Right lung (tissue), 2 donors: ENCODE measurements at regions not wholly inside any gene's neighbourhood (a gene's known extent, or its start where the extent isn't known, plus 50 kb on each side); places are given as distances from the start of the nearest gene placed in this dataset.
"Not testable (repeated sequence)": the region's sequence is repeated elsewhere in the genome, so short reads cannot be mapped to it uniquely, and the experiment has no call there.

Experiments
- DNase-seq, 2 donors: peaks; one replicate each; pipeline ENCODE4 v3.0.0-alpha.2; 2013

GRCh38 chr18:70394672-70395071 lies 105.8 kb downstream of the SOCS6 start:
- DNase-seq = no peak

DNA sequence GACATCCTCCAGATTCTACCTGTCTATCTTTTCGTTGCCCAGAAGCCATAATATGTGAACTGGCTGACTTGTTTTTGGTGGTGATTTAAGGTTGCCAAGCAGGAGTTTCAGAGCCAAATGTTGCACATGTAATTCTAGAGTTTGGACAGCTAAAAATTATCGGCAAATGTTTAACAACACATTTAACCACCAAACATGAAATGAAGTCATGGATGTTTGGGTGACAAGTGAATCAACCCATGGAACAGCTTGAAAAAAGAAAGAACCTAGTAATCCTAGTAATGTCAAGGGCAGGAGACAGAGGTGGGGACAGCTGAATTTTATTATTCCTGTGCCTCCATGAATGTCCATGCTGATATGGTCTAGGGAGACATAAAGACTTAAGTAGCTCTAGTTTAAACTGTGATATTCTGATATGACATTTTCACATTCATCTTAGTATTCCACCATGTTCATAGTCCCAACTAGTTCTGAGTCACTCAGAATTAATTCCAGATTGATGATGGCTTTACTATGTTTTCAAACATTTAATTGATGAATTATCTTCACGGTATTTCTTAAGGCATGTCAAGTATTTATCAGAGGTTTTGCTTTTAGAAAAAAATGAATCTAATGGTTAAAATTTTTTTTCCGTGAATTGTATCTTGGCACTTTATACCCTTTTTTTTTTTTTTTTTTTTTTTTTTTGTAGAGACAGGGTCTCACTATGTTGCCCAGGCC lies 101.7 kb downstream of the SOCS6 start:
- no peak for DNase-seq

- DNase-seq = not testable (repeated sequence)
Observed at GRCh38 chr18:70389036-70389435, 100.2 kb downstream of the SOCS6 start.

GRCh38 chr18:70387027-70387426 lies 98.2 kb downstream of the SOCS6 start:
- DNase-seq = no peak

- no peak for DNase-seq
Observed at GRCh38 chr18:70386582-70386981, 97.7 kb downstream of the SOCS6 start.

DNA sequence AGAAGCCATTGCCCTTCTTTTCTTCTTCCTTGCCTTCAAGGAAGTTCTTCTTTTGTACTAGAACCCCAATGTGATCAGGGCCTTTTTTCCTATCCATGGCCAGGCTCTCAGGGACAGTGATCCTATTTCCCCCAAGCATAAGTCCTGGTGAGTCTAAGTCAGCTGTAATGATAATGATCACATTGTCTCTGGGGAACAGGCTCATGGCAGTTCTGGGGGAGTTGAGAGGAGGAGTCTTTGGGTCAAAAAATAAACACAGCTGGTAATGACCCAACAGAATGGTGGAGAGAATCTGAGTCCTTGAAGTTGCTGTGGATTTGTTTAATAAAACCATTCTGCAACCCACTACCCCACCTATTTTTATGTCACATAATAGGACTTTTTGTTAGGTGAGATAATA lies 96.6 kb downstream of the SOCS6 start:
- no peak for DNase-seq

DNA sequence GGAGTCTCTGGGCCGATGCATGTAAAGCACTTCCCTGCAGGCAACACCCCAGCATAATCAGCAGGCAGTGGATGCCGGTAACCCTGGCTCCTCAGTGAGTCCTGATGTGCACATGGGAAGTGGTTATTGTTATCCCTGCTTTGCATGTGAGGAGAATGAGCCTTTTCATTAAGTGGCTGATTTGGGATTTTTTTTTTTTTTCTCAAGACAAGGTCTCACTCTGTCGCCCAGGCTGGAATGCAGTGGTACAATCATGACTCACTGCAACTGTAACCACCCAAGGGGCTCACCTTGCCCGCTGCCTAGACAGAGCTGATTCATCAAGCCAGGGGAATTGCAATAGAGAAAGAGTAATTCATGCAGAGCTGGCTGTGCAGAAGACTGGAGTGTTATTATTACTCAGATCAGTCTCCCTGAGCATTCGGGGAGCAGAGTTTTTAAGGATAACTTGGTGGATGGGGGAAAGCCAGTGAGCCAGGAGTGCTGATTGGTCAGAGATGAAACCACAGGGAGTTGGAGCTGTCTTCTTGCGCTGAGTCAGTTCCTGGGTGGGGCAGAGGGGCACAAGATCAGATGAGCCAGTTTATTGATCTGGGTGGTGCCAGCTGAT lies 95.4 kb downstream of the SOCS6 start:
- no peak for DNase-seq

GRCh38 chr18:70382992-70383717 lies 94.3 kb downstream of the SOCS6 start:
- no peak for DNase-seq

- DNase-seq = no peak
Observed at GRCh38 chr18:70382017-70382416, 93.2 kb downstream of the SOCS6 start.

DNA sequence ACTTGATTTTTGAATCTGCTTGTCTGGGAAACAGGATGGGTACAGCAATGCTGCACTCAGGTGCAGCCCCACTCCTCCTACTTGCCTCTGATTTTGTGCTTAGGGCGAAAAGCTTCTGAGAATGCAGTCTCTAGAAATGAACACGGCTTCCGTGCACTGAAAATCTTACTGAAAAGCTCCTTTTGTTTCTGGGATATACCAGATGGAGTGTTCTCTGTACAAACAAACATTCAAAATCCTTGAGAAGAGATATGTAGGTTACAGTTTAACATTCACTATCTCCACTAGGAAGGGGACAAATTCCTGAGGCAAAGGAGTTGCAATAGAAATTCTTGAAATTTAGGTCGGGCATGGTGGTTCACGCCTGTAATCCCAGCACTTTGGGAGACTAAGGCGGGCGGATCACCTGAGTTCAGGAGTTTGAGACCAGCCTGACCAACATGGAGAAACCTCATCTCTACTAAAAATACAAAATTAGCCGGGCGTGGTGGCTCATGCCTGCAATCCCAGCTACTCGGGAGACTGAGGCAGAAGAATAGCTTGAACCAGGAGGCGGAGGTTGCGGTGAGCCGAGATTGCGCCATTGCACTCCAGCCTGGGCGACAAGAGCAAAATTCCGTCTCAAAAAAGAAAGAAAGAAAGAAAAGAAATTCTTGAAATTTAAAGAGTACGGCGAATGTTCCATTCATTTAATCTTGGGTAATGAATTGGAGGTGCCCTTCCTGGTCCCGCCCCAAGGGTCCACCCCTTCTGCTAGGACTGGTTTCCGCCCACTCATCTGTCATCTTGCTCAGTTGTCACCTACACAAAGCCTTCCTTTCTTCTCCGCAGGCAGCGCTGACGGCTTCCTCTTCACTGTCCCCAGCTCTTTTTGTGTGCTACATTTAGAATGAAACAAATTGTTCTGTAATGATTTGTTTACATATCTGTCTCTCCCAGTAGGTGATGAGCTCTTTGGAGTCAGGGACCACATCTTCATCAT lies 92.4 kb downstream of the SOCS6 start:
- peak in 1 of 2 donors; percentile 10 for DNase-seq
